Endometrial microvascular endothelial cells (primary cell): ENCODE measurements at regions not wholly inside any gene's neighbourhood (a gene's known extent, or its start where the extent isn't known, plus 50 kb on each side); places are given as distances from the start of the nearest gene placed in this dataset.

Experiments used
- in situ Hi-C: cut with HindIII; loops from 2 replicates; pipeline ENCODE4 v1.10.0; 2017; ENCODE audit warnings: low sequenced_read_pairs, low pct_unique_long_range_greater_than_20kb; ENCODE audit errors: inconsistent ontology term

GRCh38 chr2:219965287-219966194 lies 338.1 kb downstream of the SLC4A3 start:
- in situ Hi-C loops: no loop called here

- in situ Hi-C loops: no loop called here
Measured at GRCh38 chr2:219967247-219968245, 340.1 kb downstream of the SLC4A3 start.

- in situ Hi-C loops: no loop called here
Measured at GRCh38 chr2:219968685-219969345, 341.4 kb downstream of the SLC4A3 start.

GRCh38 chr2:219969508-219969907 lies 342.1 kb downstream of the SLC4A3 start:
- in situ Hi-C loops: no loop called here

- in situ Hi-C loops: no loop called here
Measured at GRCh38 chr2:219973136-219973535, 345.7 kb downstream of the SLC4A3 start.

GRCh38 chr2:219976871-219977270 lies 349.4 kb downstream of the SLC4A3 start:
- in situ Hi-C loops: no loop called here

- in situ Hi-C loops: no loop called here
Measured at GRCh38 chr2:219980638-219981037, 353.2 kb downstream of the SLC4A3 start.

GRCh38 chr2:219983836-219984235 lies 356.4 kb downstream of the SLC4A3 start:
- in situ Hi-C loops: no loop called here

GRCh38 chr2:219985017-219985416 lies 357.6 kb downstream of the SLC4A3 start:
- in situ Hi-C loops: no loop called here

GRCh38 chr2:219987830-219988229 lies 360.4 kb downstream of the SLC4A3 start:
- in situ Hi-C loops: no loop called here

- in situ Hi-C loops: no loop called here
Measured at GRCh38 chr2:219989744-219990143, 362.3 kb downstream of the SLC4A3 start.

GRCh38 chr2:219991116-219991515 lies 363.7 kb downstream of the SLC4A3 start:
- in situ Hi-C loops: no loop called here

- in situ Hi-C loops: no loop called here
Measured at GRCh38 chr2:219995399-219995798, 368.0 kb downstream of the SLC4A3 start.

GRCh38 chr2:219995991-219996765 lies 368.7 kb downstream of the SLC4A3 start:
- in situ Hi-C loops: no loop called here

- in situ Hi-C loops: no loop called here
Measured at GRCh38 chr2:219997341-219997851, 370.0 kb downstream of the SLC4A3 start.

- in situ Hi-C loops: no loop called here
Measured at GRCh38 chr2:219998107-219998506, 370.7 kb downstream of the SLC4A3 start.

GRCh38 chr2:219998714-219999227 lies 371.3 kb downstream of the SLC4A3 start:
- in situ Hi-C loops: no loop called here

- in situ Hi-C loops: no loop called here
Measured at GRCh38 chr2:220000080-220000479, 372.6 kb downstream of the SLC4A3 start.
